Panc1 (cell line): ENCODE measurements at regions not wholly inside any gene's neighbourhood (a gene's known extent, or its start where the extent isn't known, plus 50 kb on each side); places are given as distances from the start of the nearest gene placed in this dataset.

Source experiments
- ATAC-seq: fragments of 200-7000 bp; cut with Tn5 transposase; 2 replicates; pipeline ENCODE4 v1.9.1; 2020; ENCODE audit warnings: mild to moderate bottlenecking, moderate library complexity
- BruUV-seq: library from RNA; stranded (reverse); fragments of 400-500 nt; replicated peaks from 2 replicates; lab custom pipeline; 2021; lab: Mats Ljungman, UMichigan
- CTCF ChIA-PET: fragments of 300-600 bp; sonication (Branson Sonifier 250); formaldehyde crosslinking; loops from one replicate; lab custom pipeline; 2022; ENCODE audit warnings: antibody characterized with exemption; lab: Charles Lee
- POLR2A ChIA-PET: fragments of 300-600 bp; sonication (Branson Sonifier 250); formaldehyde crosslinking; loops from one replicate; lab custom pipeline; 2022; ENCODE audit warnings: antibody characterized with exemption; lab: Charles Lee
- DNase-seq: peaks from one replicate; pipeline ENCODE4 v3.0.0-alpha.2; 2010; ENCODE audit warnings: low read depth, low spot score
- H3K27ac ChIP-seq: 2 replicates; pipeline ENCODE4 v1.5.1; 2011; ENCODE audit warnings: mild to moderate bottlenecking, low read length, inconsistent platforms
- H3K27me3 ChIP-seq: fragments of 200-500 bp; sonication (Bioruptor generic); 2 replicates; pipeline ENCODE4 v1.6.0; 2014; ENCODE audit warnings: low read length, inconsistent platforms; ENCODE audit not compliant: control insufficient read depth, insufficient read depth
- H3K36me3 ChIP-seq: fragments of 200-500 bp; sonication (Bioruptor generic); 2 replicates; pipeline ENCODE4 v1.5.1; 2014; ENCODE audit warnings: inconsistent platforms, mild to moderate bottlenecking, low read length, moderate library complexity; ENCODE audit not compliant: control insufficient read depth, insufficient read depth
- H3K4me1 ChIP-seq: 2 replicates; pipeline ENCODE4 v1.5.1; 2011; ENCODE audit warnings: inconsistent platforms, mild to moderate bottlenecking, low read length, moderate library complexity; ENCODE audit not compliant: control insufficient read depth, insufficient read depth
- H3K4me3 ChIP-seq, 2 experiments: 2 replicates each; pipeline ENCODE4 v1.5.1; 2011 to 2012; ENCODE audit warnings: low read depth in 2 of 2, low read length in 2 of 2, mild to moderate bottlenecking in 2 of 2, inconsistent platforms in 1 of 2, moderate library complexity in 1 of 2
- H3K9me3 ChIP-seq: fragments of 200-500 bp; sonication (Bioruptor generic); 2 replicates; pipeline ENCODE4 v1.5.1; 2014; ENCODE audit warnings: low read depth, mild to moderate bottlenecking, inconsistent platforms, low read length, moderate library complexity; ENCODE audit not compliant: control insufficient read depth, insufficient read depth
- CTCF ChIP-seq: fragments of 450-650 bp; IDR thresholded peaks from 2 replicates; pipeline ENCODE4 v1.5.1; 2017; ENCODE audit warnings: mild to moderate bottlenecking
- POLR2AphosphoS5 ChIP-seq: IDR thresholded peaks from 2 replicates; pipeline ENCODE4 v1.6.1; 2012; ENCODE audit warnings: mild to moderate bottlenecking, low read depth, low read length, moderate library complexity
- REST ChIP-seq, 2 experiments: IDR thresholded peaks; 2 replicates each; pipeline ENCODE4 v1.6.1; 2011 to 2012; ENCODE audit warnings: low read depth in 2 of 2, control low read depth in 1 of 2, low read length in 1 of 2, mild to moderate bottlenecking in 1 of 2, moderate library complexity in 1 of 2; ENCODE audit not compliant: insufficient read depth in 1 of 2
- SIN3A ChIP-seq: IDR thresholded peaks from 2 replicates; pipeline ENCODE4 v1.6.1; 2012; ENCODE audit warnings: low read depth, mild to moderate bottlenecking, low read length, moderate library complexity, borderline replicate concordance; ENCODE audit not compliant: insufficient read depth
- TCF7L2 ChIP-seq: IDR thresholded peaks from 2 replicates; pipeline ENCODE4 v1.6.1; 2011; ENCODE audit warnings: mild to moderate bottlenecking, low read depth, low read length, inconsistent platforms
- in situ Hi-C: cut with HindIII; loops from 2 replicates; pipeline ENCODE4 v1.10.0; 2016; ENCODE audit warnings: low sequenced_read_pairs, low pct_unique_long_range_greater_than_20kb
- intact Hi-C: fragments of 100-400 bp; cut with micrococcal nuclease; formaldehyde crosslinking; loops from one replicate; pipeline ENCODE4 v1.10.0; 2022; ENCODE audit not compliant: unreplicated experiment

GRCh38 chr6:92380803-92381601, 1038.4 kb downstream of the EPHA7 start:
- Histone ChIP-seq H3K27ac (no peak overlapping the region), H3K27me3 (no peaks in the 10 kb centered on the region), H3K4me1 (no peaks in the 10 kb centered on the region), H3K36me3 (no peaks in the 10 kb centered on the region), H3K4me3 (no peak overlapping the region), H3K9me3 (no peaks in the 10 kb centered on the region)
- POLR2A ChIA-PET, result no interaction called here
- no peak for DNase-seq
- intact Hi-C loops, result no loop called here
- BruUV-seq, result no TSS peak
- CTCF ChIA-PET, result no interaction called here
- ATAC-seq, result no peak
- TF ChIP-seq REST (IDR thresholded peaks at IDR 0.05; ENCODE audit: insufficient read depth in 1 of 2, low read depth in 2 of 2, low read length in 1 of 2), result no peak
- TF ChIP-seq POLR2AphosphoS5, result no peak
- TF ChIP-seq TCF7L2, result no peak
- TF ChIP-seq SIN3A, result no peak
- no peak for TF ChIP-seq CTCF
- in situ Hi-C loops, result no loop called here

- in situ Hi-C loops, result no loop called here
- ChIA-PET POLR2A (no interaction called here), CTCF (no interaction called here)
- ATAC-seq (no peak), DNase-seq (no peak)
- Histone ChIP-seq H3K9me3 (no peaks in the 10 kb centered on the region), H3K4me3 (no peak overlapping the region), H3K27me3 (no peaks in the 10 kb centered on the region), H3K4me1 (no peaks in the 10 kb centered on the region), H3K36me3 (no peaks in the 10 kb centered on the region), H3K27ac (no peak overlapping the region)
- intact Hi-C loops, result no loop called here
- no TSS peak for BruUV-seq
- no peak for TF ChIP-seq REST (IDR thresholded peaks at IDR 0.05; ENCODE audit: insufficient read depth in 1 of 2, low read depth in 2 of 2, low read length in 1 of 2)
- no peak for TF ChIP-seq SIN3A
- TF ChIP-seq CTCF, result no peak
- TF ChIP-seq TCF7L2, result no peak
- TF ChIP-seq POLR2AphosphoS5, result no peak
Observed at GRCh38 chr6:92377137-92377536, 1042.2 kb downstream of the EPHA7 start.
